ENCODE measurements at regions not wholly inside any gene's neighbourhood (a gene's known extent, or its start where the extent isn't known, plus 50 kb on each side); places are given as distances from the start of the nearest gene placed in this dataset.

DNA sequence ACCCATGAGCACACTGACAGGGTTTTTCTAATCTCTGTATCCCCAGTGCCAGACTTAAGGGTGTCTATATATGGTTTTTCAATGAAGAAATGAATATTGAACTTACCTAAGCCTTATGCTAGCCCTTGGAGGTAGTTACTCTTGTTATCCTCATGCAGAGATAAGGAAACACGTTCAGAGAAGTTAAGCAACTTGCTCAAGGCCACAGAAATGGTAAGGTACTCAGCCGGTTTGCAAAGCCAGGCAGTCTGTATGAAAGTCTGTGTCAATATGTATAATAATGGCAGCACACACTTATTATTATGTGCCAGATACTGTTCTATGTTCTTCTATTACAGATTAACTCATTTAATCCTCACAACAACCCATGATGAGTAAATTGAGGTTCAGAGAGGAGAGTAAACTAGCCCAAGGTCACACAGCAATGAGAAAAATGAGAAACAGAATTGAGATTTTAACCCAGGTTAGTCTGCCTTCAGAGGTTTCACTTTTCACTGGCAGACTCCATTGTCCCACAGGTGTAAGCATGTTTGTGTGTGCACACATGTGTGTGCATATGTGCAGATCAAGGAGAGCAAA is 54.6 kb upstream of the CSF3R start:
- no TSS peak for BruUV-seq (replicated peaks)
- TF ChIP-seq, protein P1, sequence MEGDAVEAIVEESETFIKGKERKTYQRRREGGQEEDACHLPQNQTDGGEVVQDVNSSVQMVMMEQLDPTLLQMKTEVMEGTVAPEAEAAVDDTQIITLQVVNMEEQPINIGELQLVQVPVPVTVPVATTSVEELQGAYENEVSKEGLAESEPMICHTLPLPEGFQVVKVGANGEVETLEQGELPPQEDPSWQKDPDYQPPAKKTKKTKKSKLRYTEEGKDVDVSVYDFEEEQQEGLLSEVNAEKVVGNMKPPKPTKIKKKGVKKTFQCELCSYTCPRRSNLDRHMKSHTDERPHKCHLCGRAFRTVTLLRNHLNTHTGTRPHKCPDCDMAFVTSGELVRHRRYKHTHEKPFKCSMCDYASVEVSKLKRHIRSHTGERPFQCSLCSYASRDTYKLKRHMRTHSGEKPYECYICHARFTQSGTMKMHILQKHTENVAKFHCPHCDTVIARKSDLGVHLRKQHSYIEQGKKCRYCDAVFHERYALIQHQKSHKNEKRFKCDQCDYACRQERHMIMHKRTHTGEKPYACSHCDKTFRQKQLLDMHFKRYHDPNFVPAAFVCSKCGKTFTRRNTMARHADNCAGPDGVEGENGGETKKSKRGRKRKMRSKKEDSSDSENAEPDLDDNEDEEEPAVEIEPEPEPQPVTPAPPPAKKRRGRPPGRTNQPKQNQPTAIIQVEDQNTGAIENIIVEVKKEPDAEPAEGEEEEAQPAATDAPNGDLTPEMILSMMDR (IDR thresholded peaks at IDR 0.05; ENCODE audit: unreplicated experiment) = no peak
- no peaks in the 10 kb centered on the region for H3K9me3 Mint-ChIP-seq (ENCODE audit: low read depth, unreplicated experiment)
- no peak overlapping the region for H3K27ac Mint-ChIP-seq (ENCODE audit: unreplicated experiment)
- intact Hi-C loops (cut with micrococcal nuclease; ENCODE audit: unreplicated experiment) = no loop called here
- peaks cover 4% of the 10 kb centered on the region for H3K36me3 Mint-ChIP-seq (ENCODE audit: insufficient read depth, unreplicated experiment)
- H3K4me3 Mint-ChIP-seq (ENCODE audit: low read depth, unreplicated experiment) = no peak overlapping the region
- peaks cover 94% of the 10 kb centered on the region for H3K27me3 Mint-ChIP-seq (ENCODE audit: unreplicated experiment)
- no peak for DNase-seq
- H3K4me1 Mint-ChIP-seq (ENCODE audit: low read depth, unreplicated experiment) = no peaks in the 10 kb centered on the region
- CTCF ChIA-PET = no interaction called here

DNA sequence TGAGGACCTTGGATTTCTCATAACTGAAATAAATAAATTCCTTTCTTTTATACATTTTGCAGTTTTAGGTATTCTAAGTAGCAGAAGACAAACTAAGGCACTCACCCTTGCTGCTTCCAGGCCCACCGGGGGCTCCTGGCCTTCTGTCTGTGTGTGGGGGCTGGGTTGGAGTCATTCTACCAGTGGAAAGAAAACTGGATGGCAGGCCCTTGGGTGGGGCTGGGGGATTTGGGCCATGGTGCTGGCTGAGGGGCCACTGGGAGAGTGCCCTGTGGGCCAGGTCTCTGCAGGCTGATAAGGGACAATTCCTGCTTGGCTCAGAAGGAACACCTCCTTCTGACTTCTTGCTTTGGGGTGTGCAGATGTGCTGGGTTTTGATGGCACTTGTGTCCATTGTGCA is 54.0 kb upstream of the CSF3R start:
- DNase-seq = no peak
- no peaks in the 10 kb centered on the region for H3K9me3 Mint-ChIP-seq (ENCODE audit: low read depth, unreplicated experiment)
- H3K36me3 Mint-ChIP-seq (ENCODE audit: insufficient read depth, unreplicated experiment) = peaks cover 2% of the 10 kb centered on the region
- no peak overlapping the region for H3K27ac Mint-ChIP-seq (ENCODE audit: unreplicated experiment)
- no peaks in the 10 kb centered on the region for H3K4me1 Mint-ChIP-seq (ENCODE audit: low read depth, unreplicated experiment)
- no TSS peak for BruUV-seq (replicated peaks)
- TF ChIP-seq, protein P1 (IDR thresholded peaks at IDR 0.05; ENCODE audit: unreplicated experiment) = no peak
- CTCF ChIA-PET = no interaction called here
- H3K27me3 Mint-ChIP-seq (ENCODE audit: unreplicated experiment) = peaks cover 94% of the 10 kb centered on the region
- H3K4me3 Mint-ChIP-seq (ENCODE audit: low read depth, unreplicated experiment) = no peak overlapping the region
- intact Hi-C loops (cut with micrococcal nuclease; ENCODE audit: unreplicated experiment) = no loop called here

DNA sequence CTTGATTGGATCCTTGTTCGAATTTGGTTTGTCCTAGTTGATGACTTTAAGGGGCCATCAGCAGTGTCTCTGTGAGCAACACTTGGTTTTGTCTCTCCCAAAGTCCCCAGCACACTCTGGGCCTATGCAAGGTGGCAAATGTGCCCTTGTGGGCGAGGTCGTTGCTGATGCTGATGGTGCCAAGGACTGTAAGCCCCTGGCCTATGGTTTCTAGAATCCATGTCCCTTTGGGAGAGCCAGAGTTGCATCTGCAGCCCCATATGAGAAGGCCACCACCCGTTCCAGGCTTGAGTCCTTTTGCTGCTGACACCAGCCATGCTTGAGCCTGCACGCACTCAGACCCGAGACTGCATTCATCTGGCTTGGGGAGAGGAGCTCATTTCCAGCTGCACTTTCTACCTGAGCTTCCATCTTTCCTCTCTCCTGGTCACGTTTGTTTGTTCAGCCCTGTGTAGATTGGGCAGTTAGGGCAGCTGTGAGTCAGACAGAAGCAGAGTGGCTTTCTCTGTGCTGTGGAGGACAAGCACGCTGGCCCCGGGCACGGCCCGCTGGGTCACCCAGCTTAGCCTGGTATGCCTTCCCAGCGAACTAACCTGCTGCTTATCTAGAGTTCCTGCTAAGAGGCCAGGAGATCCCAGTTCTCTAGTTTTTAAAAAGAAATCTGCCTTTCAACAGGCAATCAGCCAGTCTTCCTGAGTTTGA is 52.1 kb upstream of the CSF3R start:
- Mint-ChIP-seq H3K9me3 (ENCODE audit: low read depth, unreplicated experiment) (no peaks in the 10 kb centered on the region), H3K36me3 (ENCODE audit: insufficient read depth, unreplicated experiment) (no peaks in the 10 kb centered on the region), H3K27ac (ENCODE audit: unreplicated experiment) (no peak overlapping the region), H3K27me3 (ENCODE audit: unreplicated experiment) (peaks cover 97% of the 10 kb centered on the region), H3K4me3 (ENCODE audit: low read depth, unreplicated experiment) (no peak overlapping the region), H3K4me1 (ENCODE audit: low read depth, unreplicated experiment) (no peaks in the 10 kb centered on the region)
- TF ChIP-seq, protein P1 (IDR thresholded peaks at IDR 0.05; ENCODE audit: unreplicated experiment) = no peak
- intact Hi-C loops (cut with micrococcal nuclease; ENCODE audit: unreplicated experiment) = no loop called here
- no peak for DNase-seq
- CTCF ChIA-PET = interaction anchor here (0.5 kb wide), 1 partner anchor 175 kb away, joined by 3 read pairs; no protein-coding TSS in a partner anchor
- no TSS peak for BruUV-seq (replicated peaks)

DNA sequence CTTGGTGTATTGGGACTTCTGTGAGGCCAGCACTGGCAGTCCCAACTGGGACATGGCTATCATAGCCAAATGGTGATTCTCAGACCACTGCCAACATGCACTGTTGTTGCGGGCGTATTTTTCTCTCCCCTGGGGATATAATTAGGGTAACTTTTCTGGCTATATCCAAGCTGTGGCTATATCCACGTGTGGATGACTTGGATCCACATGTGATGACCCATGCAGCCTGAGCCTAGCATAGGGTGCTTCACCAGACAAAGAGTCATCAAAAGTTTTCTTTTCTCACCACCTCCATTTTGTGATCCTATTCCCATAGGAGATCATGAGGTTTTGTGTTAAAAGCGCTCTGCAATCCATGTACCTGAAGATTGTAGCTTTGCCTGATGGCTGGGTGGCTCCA is 51.2 kb upstream of the CSF3R start:
- H3K27me3 Mint-ChIP-seq (ENCODE audit: unreplicated experiment) = peaks cover 97% of the 10 kb centered on the region
- CTCF ChIA-PET = no interaction called here
- H3K27ac Mint-ChIP-seq (ENCODE audit: unreplicated experiment) = no peak overlapping the region
- no peaks in the 10 kb centered on the region for H3K9me3 Mint-ChIP-seq (ENCODE audit: low read depth, unreplicated experiment)
- no peaks in the 10 kb centered on the region for H3K4me1 Mint-ChIP-seq (ENCODE audit: low read depth, unreplicated experiment)
- TF ChIP-seq, protein P1 (IDR thresholded peaks at IDR 0.05; ENCODE audit: unreplicated experiment) = no peak
- no peaks in the 10 kb centered on the region for H3K36me3 Mint-ChIP-seq (ENCODE audit: insufficient read depth, unreplicated experiment)
- no peak for DNase-seq
- intact Hi-C loops (cut with micrococcal nuclease; ENCODE audit: unreplicated experiment) = no loop called here
- BruUV-seq (replicated peaks) = no TSS peak
- H3K4me3 Mint-ChIP-seq (ENCODE audit: low read depth, unreplicated experiment) = no peak overlapping the region

Measured in Calu3 (cell line).